Hepatocyte (in vitro differentiated cells): ENCODE measurements at regions not wholly inside any gene's neighbourhood (a gene's known extent, or its start where the extent isn't known, plus 50 kb on each side); places are given as distances from the start of the nearest gene placed in this dataset.

Experiments
- DNase-seq: peaks from one replicate; pipeline ENCODE4 v3.0.0-alpha.2; 2016; ENCODE audit warnings: low spot score
- H2AFZ ChIP-seq: fragments of 200-600 bp; sonication (generic); 2 replicates; pipeline ENCODE4 v1.6.0; 2016; ENCODE audit warnings: antibody characterized with exemption, mild to moderate bottlenecking
- H3K27ac ChIP-seq: fragments of 200-600 bp; sonication (generic); 2 replicates; pipeline ENCODE4 v1.5.1; 2016; ENCODE audit warnings: mild to moderate bottlenecking
- H3K27me3 ChIP-seq: fragments of 200-600 bp; sonication (generic); 2 replicates; pipeline ENCODE4 v1.6.1; 2016
- H3K36me3 ChIP-seq: fragments of 200-600 bp; sonication (generic); replicated peaks from 2 replicates; pipeline ENCODE4 v1.5.1; 2016; ENCODE audit warnings: low read depth; ENCODE audit not compliant: insufficient read depth
- H3K4me1 ChIP-seq: fragments of 200-600 bp; sonication (generic); 2 replicates; pipeline ENCODE4 v1.5.1; 2016; ENCODE audit warnings: mild to moderate bottlenecking, moderate library complexity; ENCODE audit not compliant: insufficient read depth
- H3K4me2 ChIP-seq: fragments of 200-600 bp; sonication (generic); 2 replicates; pipeline ENCODE4 v1.6.0; 2016
- H3K4me3 ChIP-seq: fragments of 200-600 bp; sonication (generic); 2 replicates; pipeline ENCODE4 v1.5.1; 2016; ENCODE audit warnings: mild to moderate bottlenecking
- H3K79me2 ChIP-seq: fragments of 200-600 bp; sonication (generic); 2 replicates; pipeline ENCODE4 v1.6.0; 2017; ENCODE audit warnings: mild to moderate bottlenecking
- H3K9me2 ChIP-seq: fragments of 200-600 bp; sonication (generic); replicated peaks from 2 replicates; pipeline ENCODE4 v1.6.0; 2017; ENCODE audit warnings: mild to moderate bottlenecking; ENCODE audit not compliant: insufficient read depth
- H3K9me3 ChIP-seq: fragments of 200-600 bp; sonication (generic); 2 replicates; pipeline ENCODE4 v1.5.1; 2016; ENCODE audit warnings: low read depth, mild to moderate bottlenecking
- H4K20me1 ChIP-seq: fragments of 200-600 bp; sonication (generic); 2 replicates; pipeline ENCODE4 v1.6.0; 2016; ENCODE audit warnings: mild to moderate bottlenecking; ENCODE audit not compliant: insufficient read depth, poor library complexity, severe bottlenecking
- CTCF ChIP-seq: fragments of 200-600 bp; sonication (generic); IDR thresholded peaks from 2 replicates; pipeline ENCODE4 v1.5.1; 2016; ENCODE audit warnings: antibody characterized with exemption, mild to moderate bottlenecking; ENCODE audit not compliant: poor library complexity
- EZH2 ChIP-seq: fragments of 200-600 bp; sonication (generic); IDR thresholded peaks from 2 replicates; pipeline ENCODE4 v1.6.1; 2016; ENCODE audit warnings: antibody characterized with exemption, mild to moderate bottlenecking, borderline replicate concordance
- EZH2phosphoT487 ChIP-seq: fragments of 200-600 bp; sonication (generic); IDR thresholded peaks from one replicate; pipeline ENCODE4 v1.6.1; 2018; ENCODE audit warnings: antibody characterized with exemption, mild to moderate bottlenecking, low read depth, moderate library complexity; ENCODE audit not compliant: unreplicated experiment, severe bottlenecking
- WGBS: methylation state at CpG from one replicate; pipeline ENCODE4 v1.1.6; 2016; ENCODE audit warnings: low lambda C conversion rate; ENCODE audit errors: missing lambda C conversion rate; 5-methylcytosine and 5-hydroxymethylcytosine counted together

- H3K79me2 ChIP-seq: no peaks in the 10 kb centered on the region
- no peak overlapping the region for H3K4me3 ChIP-seq
- WGBS: 89% methylated on average over 5 of the region's 5 CpGs
- DNase-seq: no peak
- TF ChIP-seq EZH2 (no peak), CTCF (no peak), EZH2phosphoT487 (no peak)
- H3K9me3 ChIP-seq: peaks cover 5% of the 10 kb centered on the region
- H3K9me2 ChIP-seq: no peaks in the 10 kb centered on the region
- H3K36me3 ChIP-seq: no peaks in the 10 kb centered on the region
- no peak overlapping the region for H3K4me2 ChIP-seq
- H4K20me1 ChIP-seq: no peaks in the 10 kb centered on the region
- H3K4me1 ChIP-seq: no peaks in the 10 kb centered on the region
- H3K27ac ChIP-seq: no peak overlapping the region
- no peak overlapping the region for H2AFZ ChIP-seq
- no peaks in the 10 kb centered on the region for H3K27me3 ChIP-seq
These were observed 418.8 kb downstream of the PTPRU start for GRCh38 chr1:29655145-29655544.

GRCh38 chr1:29653886-29654450 is 417.6 kb downstream of the PTPRU start:
- 84% methylated on average over 3 of the region's 3 CpGs for WGBS
- no peaks in the 10 kb centered on the region for H3K36me3 ChIP-seq
- no peaks in the 10 kb centered on the region for H3K9me2 ChIP-seq
- no peaks in the 10 kb centered on the region for H4K20me1 ChIP-seq
- no peaks in the 10 kb centered on the region for H3K4me1 ChIP-seq
- H3K27ac ChIP-seq: no peak overlapping the region
- TF ChIP-seq EZH2 (no peak), EZH2phosphoT487 (no peak), CTCF (no peak)
- no peak overlapping the region for H3K4me3 ChIP-seq
- DNase-seq: no peak
- H2AFZ ChIP-seq: no peak overlapping the region
- no peaks in the 10 kb centered on the region for H3K79me2 ChIP-seq
- no peaks in the 10 kb centered on the region for H3K9me3 ChIP-seq
- H3K4me2 ChIP-seq: no peak overlapping the region
- H3K27me3 ChIP-seq: no peaks in the 10 kb centered on the region

- no peak for TF ChIP-seq EZH2phosphoT487
- no peak for TF ChIP-seq EZH2
- TF ChIP-seq CTCF: no peak
- no peak for DNase-seq
- no peak overlapping the region for H3K4me3 ChIP-seq
These were observed 416.9 kb downstream of the PTPRU start for GRCh38 chr1:29653034-29653810.

More at GRCh38 chr1:29653034-29653810, 416.9 kb downstream of the PTPRU start:
- H3K27me3 ChIP-seq: peaks cover 1% of the 10 kb centered on the region
- H3K4me2 ChIP-seq: no peak overlapping the region
- H3K4me1 ChIP-seq: no peaks in the 10 kb centered on the region
- no peak overlapping the region for H2AFZ ChIP-seq
- H3K9me3 ChIP-seq: no peaks in the 10 kb centered on the region
- 78% methylated on average over 5 of the region's 5 CpGs for WGBS
- no peak overlapping the region for H3K27ac ChIP-seq
- H3K79me2 ChIP-seq: no peaks in the 10 kb centered on the region
- H4K20me1 ChIP-seq: no peaks in the 10 kb centered on the region
- H3K9me2 ChIP-seq: no peaks in the 10 kb centered on the region
- no peaks in the 10 kb centered on the region for H3K36me3 ChIP-seq
